ENCODE measurements at regions not wholly inside any gene's neighbourhood (a gene's known extent, or its start where the extent isn't known, plus 50 kb on each side); places are given as distances from the start of the nearest gene placed in this dataset.

DNA sequence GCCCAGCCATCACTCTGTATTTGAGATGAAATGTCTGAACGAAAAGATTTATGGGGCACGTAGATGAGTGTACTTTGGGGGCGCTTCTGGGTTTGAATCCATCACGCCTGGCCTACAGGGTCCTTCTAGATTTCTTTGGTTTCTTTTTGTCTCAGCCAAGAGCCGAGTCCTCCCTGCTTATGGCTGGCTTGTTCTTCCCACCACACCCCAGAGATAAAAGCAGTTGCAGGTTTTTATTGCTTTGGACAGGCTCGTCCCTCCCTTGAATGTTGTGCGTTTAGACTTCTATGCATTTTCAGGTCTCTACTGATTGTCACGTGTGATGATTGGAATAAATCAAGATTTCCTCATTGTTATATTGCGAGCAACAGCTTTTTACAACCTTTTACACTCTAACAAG is 104.8 kb upstream of the CHRNA7 start:
- Mint-ChIP-seq H3K27me3 (ENCODE audit: insufficient read depth, unreplicated experiment) (peaks cover 11% of the 10 kb centered on the region), H3K4me3 (ENCODE audit: unreplicated experiment) (no peak overlapping the region), H3K4me1 (ENCODE audit: low read depth, unreplicated experiment) (no peaks in the 10 kb centered on the region), H3K9me3 (ENCODE audit: unreplicated experiment) (peaks cover 30% of the 10 kb centered on the region), H3K36me3 (ENCODE audit: insufficient read depth, unreplicated experiment) (no peaks in the 10 kb centered on the region), H3K27ac (ENCODE audit: unreplicated experiment) (no peak overlapping the region)
- CTCF ChIA-PET, result no interaction called here
- H3K9me3 ChIP-seq, result no peaks in the 10 kb centered on the region
- no peaks in the 10 kb centered on the region for H3K4me1 ChIP-seq
- intact Hi-C loops (cut with micrococcal nuclease; ENCODE audit: unreplicated experiment), result no loop called here
- no peak overlapping the region for H3K4me3 ChIP-seq (ENCODE audit: low read depth, low read length)
- BruUV-seq (replicated peaks), result no TSS peak
- TF ChIP-seq, protein P1, sequence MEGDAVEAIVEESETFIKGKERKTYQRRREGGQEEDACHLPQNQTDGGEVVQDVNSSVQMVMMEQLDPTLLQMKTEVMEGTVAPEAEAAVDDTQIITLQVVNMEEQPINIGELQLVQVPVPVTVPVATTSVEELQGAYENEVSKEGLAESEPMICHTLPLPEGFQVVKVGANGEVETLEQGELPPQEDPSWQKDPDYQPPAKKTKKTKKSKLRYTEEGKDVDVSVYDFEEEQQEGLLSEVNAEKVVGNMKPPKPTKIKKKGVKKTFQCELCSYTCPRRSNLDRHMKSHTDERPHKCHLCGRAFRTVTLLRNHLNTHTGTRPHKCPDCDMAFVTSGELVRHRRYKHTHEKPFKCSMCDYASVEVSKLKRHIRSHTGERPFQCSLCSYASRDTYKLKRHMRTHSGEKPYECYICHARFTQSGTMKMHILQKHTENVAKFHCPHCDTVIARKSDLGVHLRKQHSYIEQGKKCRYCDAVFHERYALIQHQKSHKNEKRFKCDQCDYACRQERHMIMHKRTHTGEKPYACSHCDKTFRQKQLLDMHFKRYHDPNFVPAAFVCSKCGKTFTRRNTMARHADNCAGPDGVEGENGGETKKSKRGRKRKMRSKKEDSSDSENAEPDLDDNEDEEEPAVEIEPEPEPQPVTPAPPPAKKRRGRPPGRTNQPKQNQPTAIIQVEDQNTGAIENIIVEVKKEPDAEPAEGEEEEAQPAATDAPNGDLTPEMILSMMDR (IDR thresholded peaks at IDR 0.05; ENCODE audit: insufficient read depth in 1 of 2, low read depth in 1 of 2, low read length in 1 of 2, severe bottlenecking in 1 of 2, unreplicated experiment in 1 of 2), result no peak
- H3K27me3 ChIP-seq (replicated peaks; ENCODE audit: control insufficient read depth, insufficient read depth, low read length), result no peaks in the 10 kb centered on the region
- POLR2A ChIA-PET, result no interaction called here
- DNase-seq, result no peak
- no peaks in the 10 kb centered on the region for H3K36me3 ChIP-seq (ENCODE audit: control insufficient read depth, insufficient read depth, low read length)

DNA sequence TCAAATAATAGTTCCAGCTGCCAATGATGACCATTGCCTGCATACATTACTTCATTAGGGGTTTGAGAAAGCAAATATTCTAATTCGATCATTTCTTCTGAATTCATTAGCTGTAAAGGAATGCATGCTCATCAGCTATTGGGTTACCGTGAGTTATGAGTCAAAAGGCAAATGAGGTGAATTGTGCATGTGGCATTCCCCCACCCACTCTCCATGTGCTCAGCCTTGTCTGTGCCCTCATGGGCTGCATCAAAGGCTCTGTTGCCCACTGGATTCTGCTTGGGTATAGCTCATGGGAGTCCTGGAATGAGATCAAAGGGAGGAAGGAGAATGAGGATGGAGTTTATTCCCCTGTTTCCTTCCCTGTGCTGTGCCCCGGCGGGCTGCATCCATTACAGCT is 99.3 kb upstream of the CHRNA7 start:
- H3K27ac Mint-ChIP-seq (ENCODE audit: unreplicated experiment), result no peak overlapping the region
- intact Hi-C loops (cut with micrococcal nuclease; ENCODE audit: unreplicated experiment), result no loop called here
- H3K36me3 Mint-ChIP-seq (ENCODE audit: insufficient read depth, unreplicated experiment), result no peaks in the 10 kb centered on the region
- Histone ChIP-seq H3K4me3 (ENCODE audit: low read depth, low read length) (no peak overlapping the region), H3K9me3 (no peaks in the 10 kb centered on the region), H3K36me3 (ENCODE audit: control insufficient read depth, insufficient read depth, low read length) (no peaks in the 10 kb centered on the region), H3K27me3 (replicated peaks; ENCODE audit: control insufficient read depth, insufficient read depth, low read length) (no peaks in the 10 kb centered on the region), H3K4me1 (no peaks in the 10 kb centered on the region)
- H3K4me1 Mint-ChIP-seq (ENCODE audit: low read depth, unreplicated experiment), result no peaks in the 10 kb centered on the region
- ChIA-PET POLR2A (no interaction called here), CTCF (no interaction called here)
- H3K4me3 Mint-ChIP-seq (ENCODE audit: unreplicated experiment), result no peak overlapping the region
- H3K9me3 Mint-ChIP-seq (ENCODE audit: unreplicated experiment), result no peaks in the 10 kb centered on the region
- H3K27me3 Mint-ChIP-seq (ENCODE audit: insufficient read depth, unreplicated experiment), result peaks cover 5% of the 10 kb centered on the region
- TF ChIP-seq, protein P1 (IDR thresholded peaks at IDR 0.05; ENCODE audit: insufficient read depth in 1 of 2, low read depth in 1 of 2, low read length in 1 of 2, severe bottlenecking in 1 of 2, unreplicated experiment in 1 of 2), result no peak
- BruUV-seq (replicated peaks), result no TSS peak
- DNase-seq, result no peak

DNA sequence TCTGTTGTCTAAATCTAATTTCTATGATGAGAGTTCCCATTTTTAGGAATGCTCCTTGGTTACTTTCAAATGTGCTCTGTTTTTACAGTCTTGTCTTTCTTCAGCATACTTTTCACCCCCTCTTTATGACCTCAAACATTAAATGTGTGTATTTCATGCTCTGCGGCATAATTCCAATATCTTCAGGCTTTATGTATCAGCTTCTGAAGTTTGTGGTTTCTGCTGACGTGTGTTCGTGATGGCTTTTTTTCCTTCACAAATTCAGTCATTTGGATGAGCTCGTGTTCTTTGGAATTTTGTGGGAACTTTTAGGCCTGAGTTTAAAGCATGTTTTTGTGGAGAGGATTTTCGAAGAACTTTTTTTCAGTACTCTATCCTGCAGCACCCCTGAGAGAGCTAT is 97.7 kb upstream of the CHRNA7 start:
- no peaks in the 10 kb centered on the region for H3K27me3 ChIP-seq (replicated peaks; ENCODE audit: control insufficient read depth, insufficient read depth, low read length)
- ChIA-PET POLR2A (no interaction called here), CTCF (no interaction called here)
- intact Hi-C loops (cut with micrococcal nuclease; ENCODE audit: unreplicated experiment), result no loop called here
- Mint-ChIP-seq H3K4me3 (ENCODE audit: unreplicated experiment) (no peak overlapping the region), H3K27me3 (ENCODE audit: insufficient read depth, unreplicated experiment) (peaks cover 5% of the 10 kb centered on the region), H3K36me3 (ENCODE audit: insufficient read depth, unreplicated experiment) (no peaks in the 10 kb centered on the region), H3K27ac (ENCODE audit: unreplicated experiment) (no peak overlapping the region), H3K4me1 (ENCODE audit: low read depth, unreplicated experiment) (no peaks in the 10 kb centered on the region), H3K9me3 (ENCODE audit: unreplicated experiment) (no peaks in the 10 kb centered on the region)
- no peaks in the 10 kb centered on the region for H3K36me3 ChIP-seq (ENCODE audit: control insufficient read depth, insufficient read depth, low read length)
- TF ChIP-seq, protein P1 (IDR thresholded peaks at IDR 0.05; ENCODE audit: insufficient read depth in 1 of 2, low read depth in 1 of 2, low read length in 1 of 2, severe bottlenecking in 1 of 2, unreplicated experiment in 1 of 2), result no peak
- no peak for DNase-seq
- H3K4me3 ChIP-seq (ENCODE audit: low read depth, low read length), result no peak overlapping the region
- no peaks in the 10 kb centered on the region for H3K9me3 ChIP-seq
- no peaks in the 10 kb centered on the region for H3K4me1 ChIP-seq
- BruUV-seq (replicated peaks), result no TSS peak
